ENCODE measurements at regions not wholly inside any gene's neighbourhood (a gene's known extent, or its start where the extent isn't known, plus 50 kb on each side); places are given as distances from the start of the nearest gene placed in this dataset.

- H3K4me3 ChIP-seq (ENCODE audit: low read depth, low read length): no peak overlapping the region
- H3K9ac ChIP-seq (ENCODE audit: low read depth, low read length): no peak overlapping the region
- peak overlapping the region; percentile 26 for H3K27ac ChIP-seq (ENCODE audit: low read depth, low read length)
- H3K9me3 ChIP-seq (ENCODE audit: control insufficient read depth, insufficient read depth, low read length): no peaks in the 10 kb centered on the region
- no peaks in the 10 kb centered on the region for H3K36me3 ChIP-seq (ENCODE audit: control insufficient read depth, insufficient read depth, low read length)
- H3K27me3 ChIP-seq (ENCODE audit: control insufficient read depth, insufficient read depth, low read length): no peaks in the 10 kb centered on the region
- peaks cover 7% of the 10 kb centered on the region for H3K4me1 ChIP-seq (ENCODE audit: control insufficient read depth, insufficient read depth, low read length)
Observed at GRCh38 chr4:184528713-184529112, 54.4 kb upstream of the IRF2 start.

- Histone ChIP-seq H3K4me3 (ENCODE audit: low read depth, low read length) (no peak overlapping the region), H3K9ac (ENCODE audit: low read depth, low read length) (no peak overlapping the region), H3K4me1 (ENCODE audit: control insufficient read depth, insufficient read depth, low read length) (peaks cover 7% of the 10 kb centered on the region), H3K27me3 (ENCODE audit: control insufficient read depth, insufficient read depth, low read length) (no peaks in the 10 kb centered on the region), H3K36me3 (ENCODE audit: control insufficient read depth, insufficient read depth, low read length) (no peaks in the 10 kb centered on the region), H3K9me3 (ENCODE audit: control insufficient read depth, insufficient read depth, low read length) (no peaks in the 10 kb centered on the region), H3K27ac (ENCODE audit: low read depth, low read length) (no peak overlapping the region)
Observed at GRCh38 chr4:184528051-184528450, 53.7 kb upstream of the IRF2 start.

GRCh38 chr4:184526228-184526627, 51.9 kb upstream of the IRF2 start:
- H3K9me3 ChIP-seq (ENCODE audit: control insufficient read depth, insufficient read depth, low read length): no peaks in the 10 kb centered on the region
- peaks cover 7% of the 10 kb centered on the region for H3K4me1 ChIP-seq (ENCODE audit: control insufficient read depth, insufficient read depth, low read length)
- no peaks in the 10 kb centered on the region for H3K36me3 ChIP-seq (ENCODE audit: control insufficient read depth, insufficient read depth, low read length)
- no peak overlapping the region for H3K27ac ChIP-seq (ENCODE audit: low read depth, low read length)
- H3K9ac ChIP-seq (ENCODE audit: low read depth, low read length): no peak overlapping the region
- no peak overlapping the region for H3K4me3 ChIP-seq (ENCODE audit: low read depth, low read length)
- H3K27me3 ChIP-seq (ENCODE audit: control insufficient read depth, insufficient read depth, low read length): no peaks in the 10 kb centered on the region
